ENCODE measurements at regions not wholly inside any gene's neighbourhood (a gene's known extent, or its start where the extent isn't known, plus 50 kb on each side); places are given as distances from the start of the nearest gene placed in this dataset.

DNA sequence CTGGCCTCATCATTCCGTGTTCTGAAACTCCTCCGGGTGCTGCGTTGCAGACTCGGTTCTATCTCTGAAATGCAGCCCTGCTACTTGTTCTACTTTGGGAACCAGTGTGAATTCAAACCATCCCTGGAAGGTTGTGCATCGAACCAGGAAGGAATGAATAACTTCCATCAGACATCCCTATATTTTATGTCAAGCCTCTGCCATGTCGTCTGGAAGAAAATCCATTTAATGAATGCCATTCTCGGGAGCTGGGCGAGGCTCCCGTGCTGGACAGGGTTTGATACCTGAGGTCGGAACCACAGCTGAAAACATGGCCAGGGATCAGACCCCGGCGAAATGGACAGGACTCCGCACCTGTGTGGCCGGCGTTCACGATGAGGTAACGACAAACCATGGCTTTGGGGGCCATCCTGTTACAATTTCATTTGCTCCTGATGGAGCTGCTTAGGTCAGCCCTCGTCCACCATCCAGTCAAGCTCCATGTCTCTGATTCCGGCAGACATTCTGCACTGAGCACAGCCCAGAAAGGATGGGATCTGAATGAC lies 821.6 kb downstream of the GALR1 start:
- peaks cover 5% of the 10 kb centered on the region for H3K9me3 ChIP-seq (ENCODE audit: control insufficient read depth, low read depth, low read length)
- H3K36me3 ChIP-seq (ENCODE audit: control insufficient read depth in 2 of 2, extremely low read depth in 1 of 2, insufficient read depth in 2 of 2, low read length in 2 of 2), result no peaks in the 10 kb centered on the region
- no peak overlapping the region for H3K27ac ChIP-seq (ENCODE audit: control insufficient read depth, insufficient read depth, low read length)
- dilution Hi-C loops (cut with MboI; ENCODE audit: extremely low pct_ligation_motif_present, low sequenced_read_pairs), result no loop called here
- no peak overlapping the region for H3K9ac ChIP-seq (ENCODE audit: control insufficient read depth, extremely low read depth, insufficient read depth, low read length)
- H3K79me2 ChIP-seq (ENCODE audit: control insufficient read depth, insufficient read depth, low read length), result no peaks in the 10 kb centered on the region
- H4K20me1 ChIP-seq (ENCODE audit: control insufficient read depth, extremely low read depth, insufficient read depth, low read length), result no peaks in the 10 kb centered on the region
- no peaks in the 10 kb centered on the region for H3K27me3 ChIP-seq (ENCODE audit: control insufficient read depth, extremely low read depth, insufficient read depth, low read length)
- no peaks in the 10 kb centered on the region for H3K9me1 ChIP-seq (ENCODE audit: control insufficient read depth, extremely low read depth, insufficient read depth, low read length)
- no peak for TF ChIP-seq EZH2 (IDR thresholded peaks at IDR 0.05; ENCODE audit: low read length)
- TF ChIP-seq, protein P1, sequence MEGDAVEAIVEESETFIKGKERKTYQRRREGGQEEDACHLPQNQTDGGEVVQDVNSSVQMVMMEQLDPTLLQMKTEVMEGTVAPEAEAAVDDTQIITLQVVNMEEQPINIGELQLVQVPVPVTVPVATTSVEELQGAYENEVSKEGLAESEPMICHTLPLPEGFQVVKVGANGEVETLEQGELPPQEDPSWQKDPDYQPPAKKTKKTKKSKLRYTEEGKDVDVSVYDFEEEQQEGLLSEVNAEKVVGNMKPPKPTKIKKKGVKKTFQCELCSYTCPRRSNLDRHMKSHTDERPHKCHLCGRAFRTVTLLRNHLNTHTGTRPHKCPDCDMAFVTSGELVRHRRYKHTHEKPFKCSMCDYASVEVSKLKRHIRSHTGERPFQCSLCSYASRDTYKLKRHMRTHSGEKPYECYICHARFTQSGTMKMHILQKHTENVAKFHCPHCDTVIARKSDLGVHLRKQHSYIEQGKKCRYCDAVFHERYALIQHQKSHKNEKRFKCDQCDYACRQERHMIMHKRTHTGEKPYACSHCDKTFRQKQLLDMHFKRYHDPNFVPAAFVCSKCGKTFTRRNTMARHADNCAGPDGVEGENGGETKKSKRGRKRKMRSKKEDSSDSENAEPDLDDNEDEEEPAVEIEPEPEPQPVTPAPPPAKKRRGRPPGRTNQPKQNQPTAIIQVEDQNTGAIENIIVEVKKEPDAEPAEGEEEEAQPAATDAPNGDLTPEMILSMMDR (optimal IDR thresholded peaks at IDR 0.05 in 1 of 3, IDR thresholded peaks at IDR 0.05 in 1 of 3, conservative IDR thresholded peaks at IDR 0.05 in 1 of 3; ENCODE audit: extremely low read depth in 1 of 3, insufficient read depth in 2 of 3, low read length in 3 of 3), result no peak
- H3K4me3 ChIP-seq (ENCODE audit: control insufficient read depth in 2 of 3, extremely low read depth in 1 of 3, insufficient read depth in 2 of 3, low read depth in 1 of 3, low read length in 3 of 3), result no peak overlapping the region
- no peaks in the 10 kb centered on the region for H3K4me1 ChIP-seq (ENCODE audit: control insufficient read depth, extremely low read depth, insufficient read depth, low read length)
- DNase-seq (ENCODE audit: low read depth, low spot score) (no peak), FAIRE-seq (no peak)
- no peak overlapping the region for H3K4me2 ChIP-seq (ENCODE audit: control insufficient read depth, extremely low read depth, insufficient read depth, low read depth, low read length)
- H2AFZ ChIP-seq (ENCODE audit: control insufficient read depth, low read length), result no peak overlapping the region

DNA sequence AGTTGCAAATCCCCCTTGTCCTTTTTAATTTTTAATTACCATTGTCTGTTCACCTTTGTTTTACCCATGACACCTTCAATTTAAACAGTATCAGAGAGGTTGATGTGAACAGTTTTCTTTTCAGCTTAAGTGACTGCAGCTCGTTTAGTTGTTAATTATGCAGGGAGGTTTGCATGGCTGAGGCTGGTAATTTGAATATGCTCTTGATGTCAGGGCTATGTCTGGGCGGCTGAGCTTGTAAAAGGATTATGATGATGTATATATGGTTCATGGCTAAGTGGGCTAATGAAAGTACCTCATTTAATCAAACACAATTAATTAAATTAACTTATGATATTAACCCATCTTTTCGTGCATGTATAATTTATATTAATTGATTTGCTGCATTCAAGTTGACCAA lies 822.1 kb downstream of the GALR1 start:
- DNase-seq (ENCODE audit: low read depth, low spot score) (no peak), FAIRE-seq (no peak)
- Histone ChIP-seq H3K9ac (ENCODE audit: control insufficient read depth, extremely low read depth, insufficient read depth, low read length) (no peak overlapping the region), H3K79me2 (ENCODE audit: control insufficient read depth, insufficient read depth, low read length) (no peaks in the 10 kb centered on the region), H3K36me3 (ENCODE audit: control insufficient read depth in 2 of 2, extremely low read depth in 1 of 2, insufficient read depth in 2 of 2, low read length in 2 of 2) (no peaks in the 10 kb centered on the region), H2AFZ (ENCODE audit: control insufficient read depth, low read length) (no peak overlapping the region), H3K4me1 (ENCODE audit: control insufficient read depth, extremely low read depth, insufficient read depth, low read length) (no peaks in the 10 kb centered on the region), H3K4me3 (ENCODE audit: control insufficient read depth in 2 of 3, extremely low read depth in 1 of 3, insufficient read depth in 2 of 3, low read depth in 1 of 3, low read length in 3 of 3) (no peak overlapping the region), H3K9me1 (ENCODE audit: control insufficient read depth, extremely low read depth, insufficient read depth, low read length) (no peaks in the 10 kb centered on the region), H3K27me3 (ENCODE audit: control insufficient read depth, extremely low read depth, insufficient read depth, low read length) (no peaks in the 10 kb centered on the region), H3K4me2 (ENCODE audit: control insufficient read depth, extremely low read depth, insufficient read depth, low read depth, low read length) (no peak overlapping the region), H3K9me3 (ENCODE audit: control insufficient read depth, low read depth, low read length) (peaks cover 5% of the 10 kb centered on the region), H3K27ac (ENCODE audit: control insufficient read depth, insufficient read depth, low read length) (no peak overlapping the region), H4K20me1 (ENCODE audit: control insufficient read depth, extremely low read depth, insufficient read depth, low read length) (no peaks in the 10 kb centered on the region)
- dilution Hi-C loops (cut with MboI; ENCODE audit: extremely low pct_ligation_motif_present, low sequenced_read_pairs), result no loop called here
- no peak for TF ChIP-seq EZH2 (IDR thresholded peaks at IDR 0.05; ENCODE audit: low read length)
- TF ChIP-seq, protein P1 (optimal IDR thresholded peaks at IDR 0.05 in 1 of 3, IDR thresholded peaks at IDR 0.05 in 1 of 3, conservative IDR thresholded peaks at IDR 0.05 in 1 of 3; ENCODE audit: extremely low read depth in 1 of 3, insufficient read depth in 2 of 3, low read length in 3 of 3), result no peak

All from keratinocyte (primary cell).